GM12878 (cell line): ENCODE measurements at regions not wholly inside any gene's neighbourhood (a gene's known extent, or its start where the extent isn't known, plus 50 kb on each side); places are given as distances from the start of the nearest gene placed in this dataset.

Source experiments
- ATAC-seq: fragments of 200-7000 bp; cut with Tn5 transposase; 3 replicates; pipeline ENCODE4 v1.9.1; 2020; ENCODE audit warnings: mild to moderate bottlenecking, moderate library complexity
- BruUV-seq: library from RNA; stranded (reverse); fragments of 400-500 nt; replicated peaks from 2 replicates; lab custom pipeline; 2021; lab: Mats Ljungman, UMichigan
- CTCF ChIA-PET: fragments of 300-600 bp; sonication (Branson Sonifier 250); formaldehyde crosslinking; extraction: SDS; loops from one replicate; lab custom pipeline; 2021; ENCODE audit warnings: inconsistent platforms; lab: Yijun Ruan, JAX
- POLR2A ChIA-PET: fragments of 350-600 bp; formaldehyde crosslinking; extraction: SDS; loops from one replicate; lab custom pipeline; 2021; ENCODE audit warnings: inconsistent platforms; lab: Charles Lee
- RAD21 ChIA-PET: fragments of 300-600 bp; sonication (Branson Sonifier 250); formaldehyde crosslinking; loops from one replicate; lab custom pipeline; 2023; ENCODE audit warnings: antibody characterized with exemption; ENCODE audit not compliant: unreplicated experiment; lab: Charles Lee
- SMC1A ChIA-PET: fragments of 300-600 bp; sonication (Branson Sonifier 250); formaldehyde crosslinking; loops from one replicate; lab custom pipeline; 2023; ENCODE audit not compliant: unreplicated experiment, uncharacterized antibody; lab: Charles Lee
- DNase-seq: peaks from one replicate; pipeline ENCODE4 v3.0.0-alpha.2; 2011; ENCODE audit warnings: low read depth, low spot score
- FAIRE-seq: peaks from 3 replicates; lab custom pipeline; 2011; peaks lifted over from hg19 to GRCh38; lab: Jason Lieb, UNC
- H2AFZ ChIP-seq: 2 replicates; pipeline ENCODE4 v1.6.0; 2011; ENCODE audit warnings: low read depth, low read length, control low read depth; ENCODE audit not compliant: control insufficient read depth
- H3K27ac ChIP-seq: 2 replicates; pipeline ENCODE4 v1.5.1; 2011; ENCODE audit warnings: control low read depth; ENCODE audit not compliant: control insufficient read depth, insufficient read depth
- H3K27me3 ChIP-seq, 2 experiments: replicated peaks in 1 of 2; 2 replicates each; pipeline versions ENCODE4 v1.6.0 to v1.6.1; 2011; ENCODE audit warnings: low read length in 1 of 2; ENCODE audit not compliant: control insufficient read depth in 2 of 2, insufficient read depth in 2 of 2
- H3K36me3 ChIP-seq, 2 experiments: 2 replicates each; pipeline ENCODE4 v1.5.1; 2011; ENCODE audit warnings: low read length in 1 of 2; ENCODE audit not compliant: control insufficient read depth in 2 of 2, insufficient read depth in 2 of 2
- H3K4me1 ChIP-seq: 2 replicates; pipeline ENCODE4 v1.6.1; 2011; ENCODE audit warnings: mild to moderate bottlenecking, low read length, moderate library complexity, mixed read lengths; ENCODE audit not compliant: control insufficient read depth, insufficient read depth
- H3K4me2 ChIP-seq: 2 replicates; pipeline ENCODE4 v1.6.0; 2011; ENCODE audit warnings: control low read depth; ENCODE audit not compliant: control insufficient read depth, insufficient read depth
- H3K4me3 ChIP-seq: fragments of 200-600 bp; sonication (generic); 2 replicates; pipeline ENCODE4 v1.5.1; 2016
- H3K79me2 ChIP-seq: 2 replicates; pipeline ENCODE4 v1.6.0; 2011; ENCODE audit warnings: low read length; ENCODE audit not compliant: control insufficient read depth, insufficient read depth
- H3K9ac ChIP-seq: 2 replicates; pipeline ENCODE4 v1.8.0; 2011; ENCODE audit warnings: low read length, control low read depth, mixed read lengths; ENCODE audit not compliant: control insufficient read depth, insufficient read depth
- H3K9me3 ChIP-seq: replicated peaks from 3 replicates; pipeline ENCODE4 v1.5.1; 2011; ENCODE audit warnings: mild to moderate bottlenecking, low read length; ENCODE audit not compliant: control insufficient read depth, insufficient read depth
- H4K20me1 ChIP-seq: 2 replicates; pipeline ENCODE4 v1.6.0; 2011; ENCODE audit not compliant: control insufficient read depth, insufficient read depth
- ATF3 ChIP-seq: IDR thresholded peaks from 2 replicates; pipeline ENCODE4 v1.6.1; 2011; ENCODE audit warnings: low read depth, mild to moderate bottlenecking, low read length, moderate library complexity, borderline replicate concordance; ENCODE audit errors: extremely low read depth
- IRF3 ChIP-seq: fragments of 450-650 bp; IDR thresholded peaks from 2 replicates; pipeline ENCODE4 v1.6.1; 2014; ENCODE audit warnings: mild to moderate bottlenecking
- MEF2B ChIP-seq: fragments of 450-650 bp; IDR thresholded peaks from 2 replicates; pipeline ENCODE4 v1.6.1; 2018; ENCODE audit warnings: mild to moderate bottlenecking, moderate library complexity; ENCODE audit not compliant: partially characterized antibody, poor library complexity, severe bottlenecking
- MXI1 ChIP-seq: fragments of 150-350 bp; IDR thresholded peaks from 2 replicates; pipeline ENCODE4 v1.6.1; 2011; ENCODE audit warnings: low read depth, mild to moderate bottlenecking, inconsistent platforms, low read length, improper control_type of control experiment
- SIX5 ChIP-seq: IDR thresholded peaks from 2 replicates; pipeline ENCODE4 v1.6.1; 2011; ENCODE audit warnings: mild to moderate bottlenecking, low read depth, low read length, moderate library complexity; ENCODE audit not compliant: severe bottlenecking
- SREBF2 ChIP-seq: IDR thresholded peaks from 2 replicates; pipeline ENCODE4 v1.6.1; 2012; ENCODE audit warnings: mild to moderate bottlenecking, low read length
- STAT1 ChIP-seq: fragments of 450-650 bp; conservative IDR thresholded peaks from 2 replicates; pipeline ENCODE4 v1.6.1; 2014; ENCODE audit warnings: antibody characterized with exemption, mild to moderate bottlenecking
- ZNF274 ChIP-seq: IDR thresholded peaks from one replicate; pipeline ENCODE4 v1.8.0; 2011; ENCODE audit not compliant: insufficient read length, insufficient read depth
- WGBS: methylation state at CpG from one replicate; pipeline ENCODE4 v1.1.6; 2016; ENCODE audit warnings: low lambda C conversion rate; ENCODE audit not compliant: insufficient replicate concordance, insufficient coverage; ENCODE audit errors: missing lambda C conversion rate; 5-methylcytosine and 5-hydroxymethylcytosine counted together
- in situ Hi-C: fragments of 300-500 bp; cut with MboI; formaldehyde crosslinking; loops from 9 replicates; pipeline ENCODE4 v1.14.3; 2018; ENCODE audit warnings: mixed read lengths
- intact Hi-C: fragments of 100-400 bp; cut with micrococcal nuclease; formaldehyde crosslinking; loops from one replicate; pipeline ENCODE4 v1.14.2; 2022; ENCODE audit not compliant: unreplicated experiment

GRCh38 chr15:62449638-62450037, 284.6 kb upstream of the C2CD4B start:
- RAD21 ChIA-PET, result no interaction called here
- H3K4me2 ChIP-seq, result no peak overlapping the region
- no peak overlapping the region for H3K9ac ChIP-seq
- SMC1A ChIA-PET, result interaction anchor here (1.2 kb wide), 1 partner anchor 19 kb away, joined by 3 read pairs; no protein-coding TSS in a partner anchor
- H3K27me3 ChIP-seq, result peaks cover 0 to 2% of the 10 kb centered on the region in 2 experiments; a peak in 1 of 4 replicates
- no peaks in the 10 kb centered on the region for H4K20me1 ChIP-seq
- CTCF ChIA-PET, result no interaction called here
- H3K9me3 ChIP-seq, result no peaks in the 10 kb centered on the region
- no peaks in the 10 kb centered on the region for H3K36me3 ChIP-seq
- H2AFZ ChIP-seq, result no peak overlapping the region
- no peak overlapping the region for H3K4me3 ChIP-seq
- no peaks in the 10 kb centered on the region for H3K4me1 ChIP-seq
- no peak for ATAC-seq
- intact Hi-C loops, result no loop called here
- FAIRE-seq, result no peak
- BruUV-seq, result no TSS peak
- 0% methylated on average over 1 of the region's 1 CpG for WGBS
- POLR2A ChIA-PET, result no interaction called here
- no peak for TF ChIP-seq STAT1
- no peak for TF ChIP-seq MXI1
- TF ChIP-seq ATF3, result no peak
- TF ChIP-seq SREBF2, result no peak
- no peak for TF ChIP-seq SIX5
- no peak for TF ChIP-seq IRF3
- no peak for TF ChIP-seq MEF2B
- no peak for TF ChIP-seq ZNF274
- TF ChIP-seq, all 136 proteins: peak for 0
- H3K79me2 ChIP-seq, result no peaks in the 10 kb centered on the region
- in situ Hi-C loops, result no loop called here
- no peak for DNase-seq
- H3K27ac ChIP-seq, result no peak overlapping the region
